Vagina (tissue), 2 donors: ENCODE measurements at regions not wholly inside any gene's neighbourhood (a gene's known extent, or its start where the extent isn't known, plus 50 kb on each side); places are given as distances from the start of the nearest gene placed in this dataset.

Source experiments
- POLR2A ChIP-seq, 2 donors: fragments of 450-650 bp; IDR thresholded peaks; one replicate each; pipeline ENCODE4 v1.6.1; 2017; ENCODE audit warnings: antibody characterized with exemption in 2 of 2, mild to moderate bottlenecking in 2 of 2, moderate library complexity in 2 of 2
- POLR2AphosphoS5 ChIP-seq, 2 donors: sonication (generic); formaldehyde crosslinking; IDR thresholded peaks; one replicate each; pipeline ENCODE4 v1.9.0; 2017; ENCODE audit warnings: antibody characterized with exemption in 2 of 2, mild to moderate bottlenecking in 2 of 2, low read depth in 1 of 2; ENCODE audit not compliant: insufficient read depth in 1 of 2
- TF ChIP-seq, protein P1 (sequence below), 3 experiments: fragments of 450-650 bp in 2 of 3; fragments of 200-600 bp in 1 of 3; sonication (generic) in 1 of 3; IDR thresholded peaks; one replicate each; pipeline ENCODE4 v1.5.1; 2017 to 2019; ENCODE audit warnings: antibody characterized with exemption in 3 of 3, mild to moderate bottlenecking in 2 of 3, moderate library complexity in 2 of 3

- TF ChIP-seq POLR2AphosphoS5 (IDR thresholded peaks at IDR 0.05; ENCODE audit: insufficient read depth in 1 of 2, low read depth in 1 of 2) (no peak), POLR2A (IDR thresholded peaks at IDR 0.05) (no peak)
- TF ChIP-seq, protein P1, sequence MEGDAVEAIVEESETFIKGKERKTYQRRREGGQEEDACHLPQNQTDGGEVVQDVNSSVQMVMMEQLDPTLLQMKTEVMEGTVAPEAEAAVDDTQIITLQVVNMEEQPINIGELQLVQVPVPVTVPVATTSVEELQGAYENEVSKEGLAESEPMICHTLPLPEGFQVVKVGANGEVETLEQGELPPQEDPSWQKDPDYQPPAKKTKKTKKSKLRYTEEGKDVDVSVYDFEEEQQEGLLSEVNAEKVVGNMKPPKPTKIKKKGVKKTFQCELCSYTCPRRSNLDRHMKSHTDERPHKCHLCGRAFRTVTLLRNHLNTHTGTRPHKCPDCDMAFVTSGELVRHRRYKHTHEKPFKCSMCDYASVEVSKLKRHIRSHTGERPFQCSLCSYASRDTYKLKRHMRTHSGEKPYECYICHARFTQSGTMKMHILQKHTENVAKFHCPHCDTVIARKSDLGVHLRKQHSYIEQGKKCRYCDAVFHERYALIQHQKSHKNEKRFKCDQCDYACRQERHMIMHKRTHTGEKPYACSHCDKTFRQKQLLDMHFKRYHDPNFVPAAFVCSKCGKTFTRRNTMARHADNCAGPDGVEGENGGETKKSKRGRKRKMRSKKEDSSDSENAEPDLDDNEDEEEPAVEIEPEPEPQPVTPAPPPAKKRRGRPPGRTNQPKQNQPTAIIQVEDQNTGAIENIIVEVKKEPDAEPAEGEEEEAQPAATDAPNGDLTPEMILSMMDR (IDR thresholded peaks at IDR 0.05) = no peak
These were observed 1893.8 kb downstream of the NCAM2 start for GRCh38 chr21:22892028-22892427.
